A549 (cell line): ENCODE measurements at regions not wholly inside any gene's neighbourhood (a gene's known extent, or its start where the extent isn't known, plus 50 kb on each side); places are given as distances from the start of the nearest gene placed in this dataset.

Experiments used
- BHLHE40 ChIP-seq: IDR thresholded peaks from 2 replicates; pipeline ENCODE4 v1.6.1; 2012; ENCODE audit warnings: low read depth, low read length, inconsistent platforms
- CBX2 ChIP-seq: fragments of 200-600 bp; sonication (generic); IDR thresholded peaks from 2 replicates; pipeline ENCODE4 v1.6.1; 2016; ENCODE audit warnings: low read depth, mild to moderate bottlenecking, borderline replicate concordance
- CTCF ChIP-seq: fragments of >200 bp; sonication (Bioruptor Twin); formaldehyde crosslinking; IDR thresholded peaks from 3 replicates; pipeline ENCODE4 v1.5.1; 2016
- E2F6 ChIP-seq: IDR thresholded peaks from 2 replicates; pipeline ENCODE4 v1.6.1; 2012; ENCODE audit warnings: low read depth, borderline replicate concordance
- FOSL2 ChIP-seq, 2 experiments: fragments of 450-650 bp in 1 of 2; fragments of >200 bp in 1 of 2; sonication (Bioruptor Twin) in 1 of 2; formaldehyde crosslinking; IDR thresholded peaks; 2 replicates each; pipeline versions ENCODE4 v1.5.0 to v1.6.1; 2016 to 2020; ENCODE audit warnings: mild to moderate bottlenecking in 1 of 2, moderate library complexity in 1 of 2
- MAX ChIP-seq: IDR thresholded peaks from 2 replicates; pipeline ENCODE4 v1.6.1; 2012
- NFE2L2 ChIP-seq: fragments of 150-350 bp; conservative IDR thresholded peaks from 2 replicates; pipeline ENCODE4 v1.6.1; 2014; ENCODE audit warnings: low read length
- POLR2A ChIP-seq: IDR thresholded peaks from 2 replicates; pipeline ENCODE4 v1.6.1; 2012; ENCODE audit warnings: mild to moderate bottlenecking, low read length
- POLR2AphosphoS2 ChIP-seq: conservative IDR thresholded peaks from 2 replicates; pipeline ENCODE4 v1.6.1; 2012; ENCODE audit warnings: low read length, improper control_type of control experiment, inconsistent platforms
- RAD21 ChIP-seq, 2 experiments: fragments of >200 bp in 1 of 2; sonication (Bioruptor Twin) in 1 of 2; formaldehyde crosslinking in 1 of 2; IDR thresholded peaks in 1 of 2; conservative IDR thresholded peaks in 1 of 2; 2 replicates in 1 of 2; 3 replicates in 1 of 2; pipeline ENCODE4 v1.6.1; 2012 to 2018; ENCODE audit warnings: inconsistent platforms in 1 of 2
- RARB ChIP-seq: fragments of 250-450 bp; sonication (Bioruptor Pico); IDR thresholded peaks from 2 replicates; pipeline ENCODE4 v1.8.0; 2021; ENCODE audit warnings: mild to moderate bottlenecking, moderate library complexity
- SMC3 ChIP-seq: fragments of >200 bp; sonication (Bioruptor Twin); formaldehyde crosslinking; IDR thresholded peaks from 3 replicates; pipeline ENCODE4 v1.6.1; 2018; ENCODE audit warnings: inconsistent platforms
- ZFP36 ChIP-seq: fragments of 450-650 bp; IDR thresholded peaks from 2 replicates; pipeline ENCODE4 v1.6.1; 2014; ENCODE audit warnings: borderline replicate concordance; ENCODE audit not compliant: partially characterized antibody
- ZNF302 ChIP-seq: fragments of 250-450 bp; sonication (Bioruptor Pico); IDR thresholded peaks from 2 replicates; pipeline ENCODE4 v1.9.0; 2021; ENCODE audit warnings: inconsistent platforms, mild to moderate bottlenecking, moderate library complexity

- TF ChIP-seq CTCF (no peak), POLR2A (no peak), E2F6 (no peak), FOSL2 (IDR thresholded peaks at IDR 0.05) (no peak), FOSL2 (CRISPR knock-in tag; IDR thresholded peaks at IDR 0.05) (no peak), MAX (no peak), SMC3 (no peak), ZNF302 (no peak), ZFP36 (no peak), RAD21 (conservative IDR thresholded peaks at IDR 0.05 in 1 of 2, IDR thresholded peaks at IDR 0.05 in 1 of 2) (no peak), BHLHE40 (no peak), NFE2L2 (no peak), CBX2 (no peak), POLR2AphosphoS2 (no peak), RARB (no peak)
These were observed 88.7 kb upstream of the KCTD7 start for GRCh38 chr7:66539902-66540375.
